ENCODE measurements at regions not wholly inside any gene's neighbourhood (a gene's known extent, or its start where the extent isn't known, plus 50 kb on each side); places are given as distances from the start of the nearest gene placed in this dataset.

DNA sequence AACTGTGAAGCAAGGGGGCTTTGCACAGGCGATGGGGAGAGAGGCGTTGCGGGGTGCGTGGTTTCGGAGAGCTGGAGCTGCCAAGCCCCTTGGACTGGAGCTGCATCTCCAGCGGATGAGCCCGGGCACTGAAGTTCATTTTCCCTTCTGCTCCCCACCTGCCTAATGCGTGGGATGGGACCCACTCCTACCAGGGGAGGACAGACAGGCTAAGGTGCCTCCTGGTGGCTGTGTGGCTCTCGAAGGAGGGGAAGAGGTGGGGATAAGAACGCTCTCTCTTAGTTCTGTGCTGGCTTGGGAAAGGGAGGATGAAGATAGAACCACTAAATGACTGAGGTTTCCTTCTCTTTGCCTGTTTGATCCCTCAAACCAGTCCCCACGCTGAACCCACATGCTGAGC is 177.6 kb upstream of the PITRM1 start:
- H3K27ac ChIP-seq (ENCODE audit: low read length in 2 of 2) = no peak overlapping the region
- H3K36me3 ChIP-seq (replicated peaks in 1 of 2; ENCODE audit: control extremely low read depth in 1 of 2, control insufficient read depth in 1 of 2, extremely low read depth in 1 of 2, insufficient read depth in 2 of 2, low read length in 1 of 2) = no peaks in the 10 kb centered on the region
- Mint-ChIP-seq H3K9me3 (ENCODE audit: insufficient read depth) (peaks cover 2% of the 10 kb centered on the region), H3K27me3 (peaks cover 40% of the 10 kb centered on the region), H3K27ac (no peak overlapping the region), H3K4me3 (no peak overlapping the region), H3K4me1 (peaks cover 5% of the 10 kb centered on the region)
- H3K9me3 ChIP-seq (ENCODE audit: control extremely low read depth in 1 of 3, control insufficient read depth in 2 of 3, insufficient read depth in 1 of 3, low read length in 2 of 3) = peaks cover 0 to 9% (median 7%) of the 10 kb centered on the region in 3 donors
- intact Hi-C loops (cut with micrococcal nuclease) = no loop called here
- H4K20me1 ChIP-seq (ENCODE audit: control insufficient read depth, insufficient read depth, low read length, poor library complexity, severe bottlenecking) = no peaks in the 10 kb centered on the region
- ChIA-PET CTCF (no interaction called here), POLR2A (interaction anchor here (0.7 kb wide), 1 partner anchor 74 kb away, joined by 3 read pairs; no protein-coding TSS in a partner anchor)
- H3K27me3 ChIP-seq (replicated peaks in 1 of 4; ENCODE audit: control extremely low read depth in 1 of 4, control insufficient read depth in 3 of 4, insufficient read depth in 4 of 4, low read length in 3 of 4) = peaks cover 0 to 14% (median 1%) of the 10 kb centered on the region in 4 experiments
- TF ChIP-seq EZH2 (IDR thresholded peaks at IDR 0.05; ENCODE audit: borderline replicate concordance, insufficient read depth, low read depth, low read length, poor library complexity, severe bottlenecking) = no peak
- TF ChIP-seq, protein P1, sequence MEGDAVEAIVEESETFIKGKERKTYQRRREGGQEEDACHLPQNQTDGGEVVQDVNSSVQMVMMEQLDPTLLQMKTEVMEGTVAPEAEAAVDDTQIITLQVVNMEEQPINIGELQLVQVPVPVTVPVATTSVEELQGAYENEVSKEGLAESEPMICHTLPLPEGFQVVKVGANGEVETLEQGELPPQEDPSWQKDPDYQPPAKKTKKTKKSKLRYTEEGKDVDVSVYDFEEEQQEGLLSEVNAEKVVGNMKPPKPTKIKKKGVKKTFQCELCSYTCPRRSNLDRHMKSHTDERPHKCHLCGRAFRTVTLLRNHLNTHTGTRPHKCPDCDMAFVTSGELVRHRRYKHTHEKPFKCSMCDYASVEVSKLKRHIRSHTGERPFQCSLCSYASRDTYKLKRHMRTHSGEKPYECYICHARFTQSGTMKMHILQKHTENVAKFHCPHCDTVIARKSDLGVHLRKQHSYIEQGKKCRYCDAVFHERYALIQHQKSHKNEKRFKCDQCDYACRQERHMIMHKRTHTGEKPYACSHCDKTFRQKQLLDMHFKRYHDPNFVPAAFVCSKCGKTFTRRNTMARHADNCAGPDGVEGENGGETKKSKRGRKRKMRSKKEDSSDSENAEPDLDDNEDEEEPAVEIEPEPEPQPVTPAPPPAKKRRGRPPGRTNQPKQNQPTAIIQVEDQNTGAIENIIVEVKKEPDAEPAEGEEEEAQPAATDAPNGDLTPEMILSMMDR (IDR thresholded peaks at IDR 0.05) = no peak
- no peak overlapping the region for H3K4me3 ChIP-seq (ENCODE audit: control extremely low read depth in 1 of 5, extremely low read depth in 1 of 5, insufficient read depth in 1 of 5, low read depth in 2 of 5, low read length in 4 of 5)
- ATAC-seq (ENCODE audit: low read depth) (no peak), DNase-seq (no peak)
- no peak overlapping the region for H3K9ac ChIP-seq (ENCODE audit: low read length)
- no peak overlapping the region for H2AFZ ChIP-seq (ENCODE audit: insufficient read depth, low read depth, low read length, poor library complexity, severe bottlenecking)
- no peaks in the 10 kb centered on the region for H3K4me1 ChIP-seq (ENCODE audit: control insufficient read depth in 2 of 2, insufficient read depth in 2 of 2, low read length in 2 of 2)
- 85% methylated on average over 8 of the region's 11 CpGs for WGBS (ENCODE audit: insufficient coverage)
- H3K79me2 ChIP-seq (ENCODE audit: control insufficient read depth, insufficient read depth, low read length) = no peaks in the 10 kb centered on the region
- no peak overlapping the region for H3K4me2 ChIP-seq (replicated peaks; ENCODE audit: low read depth, low read length, poor library complexity, severe bottlenecking)

- DNase-seq (no peak), ATAC-seq (ENCODE audit: low read depth) (no peak)
- H3K9me3 Mint-ChIP-seq (ENCODE audit: insufficient read depth) = no peaks in the 10 kb centered on the region
- WGBS (ENCODE audit: insufficient coverage) = 93% methylated on average over 3 of the region's 6 CpGs
- H3K36me3 ChIP-seq (replicated peaks in 1 of 2; ENCODE audit: control extremely low read depth in 1 of 2, control insufficient read depth in 1 of 2, extremely low read depth in 1 of 2, insufficient read depth in 2 of 2, low read length in 1 of 2) = no peaks in the 10 kb centered on the region
- no peaks in the 10 kb centered on the region for H3K79me2 ChIP-seq (ENCODE audit: control insufficient read depth, insufficient read depth, low read length)
- H3K4me2 ChIP-seq (replicated peaks; ENCODE audit: low read depth, low read length, poor library complexity, severe bottlenecking) = no peak overlapping the region
- no peak overlapping the region for H3K4me3 ChIP-seq (ENCODE audit: control extremely low read depth in 1 of 5, extremely low read depth in 1 of 5, insufficient read depth in 1 of 5, low read depth in 2 of 5, low read length in 4 of 5)
- ChIA-PET POLR2A (no interaction called here), CTCF (no interaction called here)
- peaks cover 43% of the 10 kb centered on the region for H3K27me3 Mint-ChIP-seq
- intact Hi-C loops (cut with micrococcal nuclease) = no loop called here
- no peaks in the 10 kb centered on the region for H3K4me1 Mint-ChIP-seq
- TF ChIP-seq, protein P1 (IDR thresholded peaks at IDR 0.05) = no peak
- no peak for TF ChIP-seq EZH2 (IDR thresholded peaks at IDR 0.05; ENCODE audit: borderline replicate concordance, insufficient read depth, low read depth, low read length, poor library complexity, severe bottlenecking)
- H2AFZ ChIP-seq (ENCODE audit: insufficient read depth, low read depth, low read length, poor library complexity, severe bottlenecking) = no peak overlapping the region
- H3K27ac Mint-ChIP-seq = no peak overlapping the region
- no peak overlapping the region for H3K4me3 Mint-ChIP-seq
- H3K4me1 ChIP-seq (ENCODE audit: control insufficient read depth in 2 of 2, insufficient read depth in 2 of 2, low read length in 2 of 2) = no peaks in the 10 kb centered on the region
- H3K9me3 ChIP-seq (ENCODE audit: control extremely low read depth in 1 of 3, control insufficient read depth in 2 of 3, insufficient read depth in 1 of 3, low read length in 2 of 3) = no peaks in the 10 kb centered on the region
- no peaks in the 10 kb centered on the region for H4K20me1 ChIP-seq (ENCODE audit: control insufficient read depth, insufficient read depth, low read length, poor library complexity, severe bottlenecking)
- no peak overlapping the region for H3K27ac ChIP-seq (ENCODE audit: low read length in 2 of 2)
- H3K27me3 ChIP-seq (replicated peaks in 1 of 4; ENCODE audit: control extremely low read depth in 1 of 4, control insufficient read depth in 3 of 4, insufficient read depth in 4 of 4, low read length in 3 of 4) = peaks cover 0 to 14% (median 1%) of the 10 kb centered on the region in 4 experiments
- H3K9ac ChIP-seq (ENCODE audit: low read length) = no peak overlapping the region
Observed at GRCh38 chr10:3348564-3348963, 176.0 kb upstream of the PITRM1 start.

Data from B cell (primary cell).